Endothelial cell of umbilical vein (primary cell): ENCODE measurements at regions not wholly inside any gene's neighbourhood (a gene's known extent, or its start where the extent isn't known, plus 50 kb on each side); places are given as distances from the start of the nearest gene placed in this dataset.

ENCODE experiments used
- BruUV-seq: library from RNA; stranded (reverse); fragments of 400-500 nt; replicated peaks from 2 replicates; lab custom pipeline; 2021; lab: Mats Ljungman, UMichigan
- CTCF ChIA-PET: fragments of 300-600, 350-600 bp; sonication (Branson Sonifier 250); formaldehyde crosslinking; loops from one replicate; lab custom pipeline; 2021; ENCODE audit warnings: antibody characterized with exemption, inconsistent platforms; lab: Charles Lee
- POLR2A ChIA-PET: fragments of 300-600, 350-600 bp; sonication (Branson Sonifier 250); formaldehyde crosslinking; loops from one replicate; lab custom pipeline; 2021; ENCODE audit warnings: antibody characterized with exemption, inconsistent platforms; lab: Charles Lee
- DNase-seq: peaks from one replicate; pipeline ENCODE4 v3.0.0-alpha.2; 2011; ENCODE audit warnings: low read depth, low spot score
- FAIRE-seq: peaks from 2 replicates; lab custom pipeline; 2011; peaks lifted over from hg19 to GRCh38; lab: Jason Lieb, UNC
- H2AFZ ChIP-seq: 2 replicates; pipeline ENCODE4 v1.6.0; 2012; ENCODE audit warnings: low read depth, low read length, control low read depth, inconsistent platforms
- H3K27ac ChIP-seq: 2 replicates; pipeline ENCODE4 v1.5.1; 2011; ENCODE audit warnings: low read depth, mild to moderate bottlenecking, control low read depth, low read length, moderate library complexity; ENCODE audit not compliant: insufficient read depth
- H3K27me3 ChIP-seq, 2 experiments: 2 replicates each; pipeline versions ENCODE4 v1.6.0 to v1.6.1; 2011; ENCODE audit warnings: low read length in 2 of 2, mixed read lengths in 1 of 2; ENCODE audit not compliant: control insufficient read depth in 2 of 2, insufficient read depth in 2 of 2
- H3K36me3 ChIP-seq, 2 experiments: 2 replicates in 1 of 2; 3 replicates in 1 of 2; pipeline ENCODE4 v1.5.1; 2011; ENCODE audit warnings: low read length in 2 of 2, mild to moderate bottlenecking in 1 of 2, moderate library complexity in 1 of 2; ENCODE audit not compliant: control insufficient read depth in 2 of 2, insufficient read depth in 2 of 2; ENCODE audit errors: extremely low read depth in 1 of 2
- H3K4me1 ChIP-seq: 3 replicates; pipeline ENCODE4 v1.5.1; 2011; ENCODE audit warnings: mild to moderate bottlenecking, low read length; ENCODE audit not compliant: control insufficient read depth, insufficient read depth; ENCODE audit errors: extremely low read depth
- H3K4me2 ChIP-seq: 2 replicates; pipeline ENCODE4 v1.6.1; 2011; ENCODE audit warnings: low read length, control low read depth, mixed read lengths; ENCODE audit not compliant: insufficient read depth
- H3K4me3 ChIP-seq, 3 experiments: fragments of 200-600 bp in 1 of 3; sonication (generic), shearing (Covaris generic) in 1 of 3; replicated peaks in 1 of 3; 2 replicates each; pipeline ENCODE4 v1.5.1; 2011 to 2016; ENCODE audit warnings: control low read depth in 3 of 3, low read length in 3 of 3, mild to moderate bottlenecking in 2 of 3, inconsistent platforms in 1 of 3, low read depth in 1 of 3, moderate library complexity in 1 of 3; ENCODE audit not compliant: insufficient read depth in 1 of 3
- H3K79me2 ChIP-seq: 2 replicates; pipeline ENCODE4 v1.6.0; 2012; ENCODE audit warnings: low read length, inconsistent platforms; ENCODE audit not compliant: control insufficient read depth, insufficient read depth
- H3K9ac ChIP-seq: replicated peaks from 2 replicates; pipeline ENCODE3; 2011; ENCODE audit warnings: low read length, control low read depth; ENCODE audit not compliant: insufficient read depth; ENCODE audit errors: extremely low read depth
- H3K9me1 ChIP-seq: replicated peaks from 3 replicates; pipeline ENCODE4 v1.6.0; 2011; ENCODE audit warnings: mild to moderate bottlenecking, low read length; ENCODE audit not compliant: control insufficient read depth, insufficient read depth; ENCODE audit errors: extremely low read depth
- H3K9me3 ChIP-seq: replicated peaks from 2 replicates; pipeline ENCODE4 v1.5.1; 2012; ENCODE audit warnings: low read length, inconsistent platforms; ENCODE audit not compliant: control insufficient read depth, insufficient read depth
- H4K20me1 ChIP-seq: replicated peaks from 2 replicates; pipeline ENCODE3; 2011; ENCODE audit warnings: mild to moderate bottlenecking, low read length; ENCODE audit not compliant: control insufficient read depth, insufficient read depth; ENCODE audit errors: extremely low read depth
- EZH2 ChIP-seq: IDR thresholded peaks from 2 replicates; pipeline ENCODE4 v1.6.1; 2012; ENCODE audit warnings: borderline replicate concordance, low read depth, mild to moderate bottlenecking, moderate library complexity, low read length, inconsistent platforms; ENCODE audit not compliant: severe bottlenecking
- FOS ChIP-seq: IDR thresholded peaks from 2 replicates; pipeline ENCODE4 v1.6.1; 2011; ENCODE audit warnings: mild to moderate bottlenecking, low read length, moderate library complexity, borderline replicate concordance; ENCODE audit not compliant: insufficient read depth
- GATA2 ChIP-seq: IDR thresholded peaks from 2 replicates; pipeline ENCODE4 v1.7.0; 2011; ENCODE audit warnings: low read depth, mild to moderate bottlenecking, moderate library complexity, mixed read lengths, low read length; ENCODE audit not compliant: insufficient read length, insufficient read depth
- JUN ChIP-seq: IDR thresholded peaks from 2 replicates; pipeline ENCODE4 v1.6.1; 2011; ENCODE audit warnings: borderline replicate concordance, low read depth; ENCODE audit not compliant: insufficient read length, insufficient read depth
- MYC ChIP-seq: IDR thresholded peaks from one replicate; pipeline ENCODE4 v1.6.1; 2011; ENCODE audit warnings: mild to moderate bottlenecking, low read depth, low read length
- POLR2A ChIP-seq: IDR thresholded peaks from 2 replicates; pipeline ENCODE4 v1.6.1; 2012; ENCODE audit warnings: low read depth, mild to moderate bottlenecking, control low read depth, low read length
- POLR2AphosphoS5 ChIP-seq: IDR thresholded peaks from 2 replicates; pipeline ENCODE4 v1.6.1; 2012; ENCODE audit warnings: low read depth, mild to moderate bottlenecking, control low read depth, low read length, moderate library complexity; ENCODE audit not compliant: insufficient read depth
- dilution Hi-C: fragments of 300-500 bp; cut with MboI; formaldehyde crosslinking; loops from one replicate; pipeline ENCODE4 v1.15.0; 2019; ENCODE audit warnings: low sequenced_read_pairs; ENCODE audit not compliant: extremely low pct_ligation_motif_present
- intact Hi-C: fragments of 100-400 bp; cut with micrococcal nuclease; formaldehyde crosslinking; loops from one replicate; pipeline ENCODE4 v1.10.0; 2022
- TF ChIP-seq, protein P1 (sequence below): IDR thresholded peaks from 2 replicates; pipeline ENCODE4 v1.6.1; 2011; ENCODE audit not compliant: insufficient read depth, insufficient read length
- TF ChIP-seq, protein P2 (sequence below), 2 donors: IDR thresholded peaks; 1 replicate in 1 of 2; 2 replicates in 1 of 2; pipeline ENCODE4 v1.5.1; 2011; ENCODE audit warnings: low read length in 2 of 2, mild to moderate bottlenecking in 2 of 2, moderate library complexity in 2 of 2, control low read depth in 1 of 2, inconsistent platforms in 1 of 2, low read depth in 1 of 2; ENCODE audit not compliant: insufficient read depth in 1 of 2; ENCODE audit errors: extremely low read depth in 1 of 2

DNA sequence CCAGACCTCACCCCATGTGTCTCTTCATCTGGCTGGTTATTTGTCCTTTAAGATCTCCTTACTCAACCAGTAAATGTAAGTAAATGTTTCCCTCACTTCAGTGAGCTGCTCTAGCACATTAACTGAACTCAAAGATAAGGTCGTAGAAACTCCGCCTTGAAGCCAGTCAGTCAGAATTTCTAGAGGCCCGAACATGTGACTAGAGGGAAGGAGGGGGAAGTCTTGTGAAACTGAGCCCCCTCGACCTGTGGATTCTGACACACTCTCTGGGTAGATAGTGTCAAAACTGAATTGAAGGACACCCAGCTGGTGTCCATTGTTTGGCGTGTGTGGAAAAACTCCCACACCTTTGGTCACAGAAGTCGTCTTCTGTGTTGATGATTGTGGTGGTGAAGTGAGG is 933.9 kb downstream of the ADGRL3 start:
- DNase-seq (no peak), FAIRE-seq (no peak)
- Histone ChIP-seq H3K4me1 (no peaks in the 10 kb centered on the region), H3K4me3 (no peak overlapping the region), H3K36me3 (no peaks in the 10 kb centered on the region), H3K79me2 (no peaks in the 10 kb centered on the region), H3K9me1 (no peaks in the 10 kb centered on the region), H4K20me1 (no peaks in the 10 kb centered on the region), H3K9me3 (peaks cover 6% of the 10 kb centered on the region), H3K27me3 (no peaks in the 10 kb centered on the region), H2AFZ (no peak overlapping the region), H3K4me2 (no peak overlapping the region), H3K27ac (no peak overlapping the region), H3K9ac (no peak overlapping the region)
- intact Hi-C loops (no loop called here), dilution Hi-C loops (no loop called here)
- TF ChIP-seq FOS (no peak), POLR2AphosphoS5 (no peak), MYC (no peak), GATA2 (no peak), POLR2A (no peak), EZH2 (no peak), JUN (no peak)
- TF ChIP-seq, protein P1, sequence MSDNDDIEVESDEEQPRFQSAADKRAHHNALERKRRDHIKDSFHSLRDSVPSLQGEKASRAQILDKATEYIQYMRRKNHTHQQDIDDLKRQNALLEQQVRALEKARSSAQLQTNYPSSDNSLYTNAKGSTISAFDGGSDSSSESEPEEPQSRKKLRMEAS, result no peak
- TF ChIP-seq, protein P2, sequence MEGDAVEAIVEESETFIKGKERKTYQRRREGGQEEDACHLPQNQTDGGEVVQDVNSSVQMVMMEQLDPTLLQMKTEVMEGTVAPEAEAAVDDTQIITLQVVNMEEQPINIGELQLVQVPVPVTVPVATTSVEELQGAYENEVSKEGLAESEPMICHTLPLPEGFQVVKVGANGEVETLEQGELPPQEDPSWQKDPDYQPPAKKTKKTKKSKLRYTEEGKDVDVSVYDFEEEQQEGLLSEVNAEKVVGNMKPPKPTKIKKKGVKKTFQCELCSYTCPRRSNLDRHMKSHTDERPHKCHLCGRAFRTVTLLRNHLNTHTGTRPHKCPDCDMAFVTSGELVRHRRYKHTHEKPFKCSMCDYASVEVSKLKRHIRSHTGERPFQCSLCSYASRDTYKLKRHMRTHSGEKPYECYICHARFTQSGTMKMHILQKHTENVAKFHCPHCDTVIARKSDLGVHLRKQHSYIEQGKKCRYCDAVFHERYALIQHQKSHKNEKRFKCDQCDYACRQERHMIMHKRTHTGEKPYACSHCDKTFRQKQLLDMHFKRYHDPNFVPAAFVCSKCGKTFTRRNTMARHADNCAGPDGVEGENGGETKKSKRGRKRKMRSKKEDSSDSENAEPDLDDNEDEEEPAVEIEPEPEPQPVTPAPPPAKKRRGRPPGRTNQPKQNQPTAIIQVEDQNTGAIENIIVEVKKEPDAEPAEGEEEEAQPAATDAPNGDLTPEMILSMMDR (IDR thresholded peaks at IDR 0.05; ENCODE audit: extremely low read depth in 1 of 2, insufficient read depth in 1 of 2, low read depth in 1 of 2, low read length in 2 of 2), result no peak
- no TSS peak for BruUV-seq
- ChIA-PET POLR2A (no interaction called here), CTCF (no interaction called here)
